Neural cell (in vitro differentiated cells): ENCODE measurements at regions not wholly inside any gene's neighbourhood (a gene's known extent, or its start where the extent isn't known, plus 50 kb on each side); places are given as distances from the start of the nearest gene placed in this dataset.
"Not testable (repeated sequence)": the region's sequence is repeated elsewhere in the genome, so short reads cannot be mapped to it uniquely, and the experiment has no call there.

Source experiments
- H2AFZ ChIP-seq: fragments of 200-600, 300-800 bp; sonication (generic), shearing (Covaris generic); 2 replicates; pipeline ENCODE4 v1.6.0; 2014; ENCODE audit warnings: low read depth, mild to moderate bottlenecking, antibody characterized with exemption, low read length, moderate library complexity
- H3F3A ChIP-seq: fragments of 200-600 bp; shearing (Covaris generic); 2 replicates; pipeline ENCODE4 v1.6.1; 2016; ENCODE audit warnings: mild to moderate bottlenecking, moderate library complexity, mixed read lengths, antibody characterized with exemption, low read length; ENCODE audit not compliant: insufficient read depth, poor library complexity, severe bottlenecking
- H3K27ac ChIP-seq: fragments of 200-600, 300-800 bp; sonication (generic), shearing (Covaris generic); 2 replicates; pipeline ENCODE4 v1.5.1; 2014; ENCODE audit warnings: mild to moderate bottlenecking, low read length, moderate library complexity
- H3K27me3 ChIP-seq: fragments of 300-800, 200-600 bp; sonication (generic), shearing (Covaris generic); 2 replicates; pipeline ENCODE4 v1.6.0; 2014; ENCODE audit warnings: mild to moderate bottlenecking, low read depth, low read length, moderate library complexity; ENCODE audit not compliant: insufficient read depth
- H3K36me3 ChIP-seq: fragments of 300-800, 200-600 bp; sonication (generic), shearing (Covaris generic); 2 replicates; pipeline ENCODE4 v1.5.1; 2014; ENCODE audit warnings: mild to moderate bottlenecking, antibody characterized with exemption, low read length, moderate library complexity; ENCODE audit not compliant: insufficient read depth
- H3K4me2 ChIP-seq: fragments of 300-800, 200-600 bp; sonication (generic), shearing (Covaris generic); 2 replicates; pipeline ENCODE4 v1.6.0; 2014; ENCODE audit warnings: mild to moderate bottlenecking, low read length
- H3K4me3 ChIP-seq: fragments of 300-800, 200-600 bp; sonication (generic), shearing (Covaris generic); 2 replicates; pipeline ENCODE4 v1.5.1; 2014; ENCODE audit warnings: mild to moderate bottlenecking, low read length, moderate library complexity
- H3K79me2 ChIP-seq: fragments of 200-600 bp; shearing (Covaris generic); replicated peaks from 2 replicates; pipeline ENCODE4 v1.6.0; 2014; ENCODE audit warnings: mild to moderate bottlenecking, low read length, moderate library complexity; ENCODE audit not compliant: insufficient read depth
- H3K9ac ChIP-seq: fragments of 300-800, 200-600 bp; sonication (generic), shearing (Covaris generic); 2 replicates; pipeline ENCODE4 v1.6.1; 2016; ENCODE audit warnings: mild to moderate bottlenecking, low read length, mixed read lengths
- H3K9me2 ChIP-seq: fragments of 200-600 bp; shearing (Covaris generic); 2 replicates; pipeline ENCODE4 v1.6.1; 2016; ENCODE audit warnings: mild to moderate bottlenecking, low read length, mixed read lengths; ENCODE audit not compliant: insufficient read depth
- H3K9me3 ChIP-seq: fragments of 200-600, 300-800 bp; sonication (generic), shearing (Covaris generic); 2 replicates; pipeline ENCODE4 v1.6.1; 2016; ENCODE audit warnings: mild to moderate bottlenecking, mixed run types, low read length, moderate library complexity, mixed read lengths
- H4K20me1 ChIP-seq: fragments of 200-600 bp; shearing (Covaris generic); 2 replicates; pipeline ENCODE4 v1.6.1; 2016; ENCODE audit warnings: mild to moderate bottlenecking, mixed run types; ENCODE audit not compliant: insufficient read depth
- CTCF ChIP-seq: fragments of 450-650 bp; IDR thresholded peaks from 2 replicates; pipeline ENCODE4 v1.5.1; 2014; ENCODE audit warnings: antibody characterized with exemption, mild to moderate bottlenecking, moderate library complexity; ENCODE audit not compliant: poor library complexity, severe bottlenecking
- EP300 ChIP-seq: fragments of 450-650 bp; conservative IDR thresholded peaks from 2 replicates; pipeline ENCODE4 v1.6.1; 2014; ENCODE audit warnings: antibody characterized with exemption, mild to moderate bottlenecking, moderate library complexity; ENCODE audit not compliant: poor library complexity, severe bottlenecking
- EZH2 ChIP-seq: fragments of 200-600, 300-800 bp; shearing (Covaris generic), sonication (generic); IDR thresholded peaks from 2 replicates; pipeline ENCODE4 v1.6.1; 2014; ENCODE audit warnings: antibody characterized with exemption, low read length, borderline replicate concordance, mild to moderate bottlenecking; ENCODE audit not compliant: insufficient read depth, poor library complexity, severe bottlenecking
- MXI1 ChIP-seq: fragments of 450-650 bp; conservative IDR thresholded peaks from 2 replicates; pipeline ENCODE4 v1.6.1; 2014; ENCODE audit warnings: antibody characterized with exemption, mild to moderate bottlenecking; ENCODE audit not compliant: poor library complexity, severe bottlenecking
- RAD21 ChIP-seq: fragments of 450-650 bp; conservative IDR thresholded peaks from 2 replicates; pipeline ENCODE4 v1.6.1; 2014; ENCODE audit warnings: antibody characterized with exemption, mild to moderate bottlenecking, moderate library complexity
- TF ChIP-seq, protein P1 (sequence below): IDR thresholded peaks from 2 replicates; pipeline ENCODE4 v1.6.1; 2012; ENCODE audit warnings: borderline replicate concordance

DNA sequence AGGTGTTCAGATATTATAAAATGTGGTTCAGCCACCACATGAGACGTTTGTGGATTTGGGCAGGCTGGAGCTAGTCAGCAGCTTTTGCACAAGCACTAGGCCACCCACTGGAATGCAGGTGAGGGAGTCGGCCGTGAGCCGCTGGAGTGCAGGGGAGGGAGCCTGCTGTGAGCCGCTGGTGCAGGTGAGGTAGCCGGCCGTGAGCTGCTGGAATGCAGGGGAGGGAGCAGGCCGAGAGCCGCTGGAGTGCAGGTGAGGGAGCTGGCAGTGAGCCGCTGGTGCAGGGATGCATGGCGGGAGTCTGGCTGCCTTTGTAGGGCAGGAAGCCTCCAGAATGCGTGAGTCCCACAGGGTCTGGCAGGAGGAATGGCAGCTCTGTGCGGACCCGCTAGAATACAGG, 1907.6 kb upstream of the DEFB115 start:
- Histone ChIP-seq H3K4me3 (no peak overlapping the region), H4K20me1 (no peaks in the 10 kb centered on the region), H3K9ac (no peak overlapping the region), H3K27ac (no peak overlapping the region), H3K27me3 (no peaks in the 10 kb centered on the region), H3F3A (no peaks in the 10 kb centered on the region), H3K36me3 (no peaks in the 10 kb centered on the region), H3K9me3 (no peaks in the 10 kb centered on the region), H2AFZ (no peak overlapping the region), H3K9me2 (no peaks in the 10 kb centered on the region), H3K4me2 (no peak overlapping the region), H3K79me2 (no peaks in the 10 kb centered on the region)
- TF ChIP-seq EZH2 (no peak), EP300 (no peak), CTCF (no peak), MXI1 (no peak), RAD21 (no peak)
- TF ChIP-seq, protein P1, sequence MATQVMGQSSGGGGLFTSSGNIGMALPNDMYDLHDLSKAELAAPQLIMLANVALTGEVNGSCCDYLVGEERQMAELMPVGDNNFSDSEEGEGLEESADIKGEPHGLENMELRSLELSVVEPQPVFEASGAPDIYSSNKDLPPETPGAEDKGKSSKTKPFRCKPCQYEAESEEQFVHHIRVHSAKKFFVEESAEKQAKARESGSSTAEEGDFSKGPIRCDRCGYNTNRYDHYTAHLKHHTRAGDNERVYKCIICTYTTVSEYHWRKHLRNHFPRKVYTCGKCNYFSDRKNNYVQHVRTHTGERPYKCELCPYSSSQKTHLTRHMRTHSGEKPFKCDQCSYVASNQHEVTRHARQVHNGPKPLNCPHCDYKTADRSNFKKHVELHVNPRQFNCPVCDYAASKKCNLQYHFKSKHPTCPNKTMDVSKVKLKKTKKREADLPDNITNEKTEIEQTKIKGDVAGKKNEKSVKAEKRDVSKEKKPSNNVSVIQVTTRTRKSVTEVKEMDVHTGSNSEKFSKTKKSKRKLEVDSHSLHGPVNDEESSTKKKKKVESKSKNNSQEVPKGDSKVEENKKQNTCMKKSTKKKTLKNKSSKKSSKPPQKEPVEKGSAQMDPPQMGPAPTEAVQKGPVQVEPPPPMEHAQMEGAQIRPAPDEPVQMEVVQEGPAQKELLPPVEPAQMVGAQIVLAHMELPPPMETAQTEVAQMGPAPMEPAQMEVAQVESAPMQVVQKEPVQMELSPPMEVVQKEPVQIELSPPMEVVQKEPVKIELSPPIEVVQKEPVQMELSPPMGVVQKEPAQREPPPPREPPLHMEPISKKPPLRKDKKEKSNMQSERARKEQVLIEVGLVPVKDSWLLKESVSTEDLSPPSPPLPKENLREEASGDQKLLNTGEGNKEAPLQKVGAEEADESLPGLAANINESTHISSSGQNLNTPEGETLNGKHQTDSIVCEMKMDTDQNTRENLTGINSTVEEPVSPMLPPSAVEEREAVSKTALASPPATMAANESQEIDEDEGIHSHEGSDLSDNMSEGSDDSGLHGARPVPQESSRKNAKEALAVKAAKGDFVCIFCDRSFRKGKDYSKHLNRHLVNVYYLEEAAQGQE = no peak

GRCh38 chr20:29375937-29376336, 1881.5 kb upstream of the DEFB115 start:
- H3K4me3 ChIP-seq, H3K9me3 ChIP-seq, H3F3A ChIP-seq, H3K27ac ChIP-seq, H3K9ac ChIP-seq, H3K79me2 ChIP-seq, H3K9me2 ChIP-seq, H3K4me2 ChIP-seq, H3K36me3 ChIP-seq, H3K27me3 ChIP-seq, H2AFZ ChIP-seq, H4K20me1 ChIP-seq: not testable (repeated sequence)

DNA sequence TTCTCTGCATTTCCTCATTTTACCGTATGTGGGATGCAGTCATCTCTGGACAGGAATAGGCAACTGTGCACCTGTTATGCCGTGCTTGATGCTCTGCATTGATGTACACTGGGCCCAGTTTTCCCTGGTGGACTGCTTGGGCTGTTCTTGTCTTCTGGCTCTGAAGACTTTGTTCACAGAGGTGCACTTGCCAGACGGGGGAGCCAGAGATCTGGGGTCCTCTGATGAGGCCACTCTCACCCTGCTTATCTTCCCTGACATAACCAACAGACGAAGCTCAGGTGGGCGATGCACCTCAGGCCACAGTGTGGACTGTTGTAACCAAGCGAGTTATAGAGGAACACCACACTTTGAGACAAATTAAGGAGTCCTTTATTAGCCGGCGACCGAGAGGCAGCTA, 1864.6 kb upstream of the DEFB115 start:
- not testable (repeated sequence) for H3K27me3 ChIP-seq, H3K9me2 ChIP-seq, H3F3A ChIP-seq, H3K36me3 ChIP-seq, H4K20me1 ChIP-seq, H2AFZ ChIP-seq, H3K4me2 ChIP-seq, H3K27ac ChIP-seq, H3K9ac ChIP-seq, H3K79me2 ChIP-seq, H3K4me3 ChIP-seq, H3K9me3 ChIP-seq
